ENCODE measurements at regions not wholly inside any gene's neighbourhood (a gene's known extent, or its start where the extent isn't known, plus 50 kb on each side); places are given as distances from the start of the nearest gene placed in this dataset.

DNA sequence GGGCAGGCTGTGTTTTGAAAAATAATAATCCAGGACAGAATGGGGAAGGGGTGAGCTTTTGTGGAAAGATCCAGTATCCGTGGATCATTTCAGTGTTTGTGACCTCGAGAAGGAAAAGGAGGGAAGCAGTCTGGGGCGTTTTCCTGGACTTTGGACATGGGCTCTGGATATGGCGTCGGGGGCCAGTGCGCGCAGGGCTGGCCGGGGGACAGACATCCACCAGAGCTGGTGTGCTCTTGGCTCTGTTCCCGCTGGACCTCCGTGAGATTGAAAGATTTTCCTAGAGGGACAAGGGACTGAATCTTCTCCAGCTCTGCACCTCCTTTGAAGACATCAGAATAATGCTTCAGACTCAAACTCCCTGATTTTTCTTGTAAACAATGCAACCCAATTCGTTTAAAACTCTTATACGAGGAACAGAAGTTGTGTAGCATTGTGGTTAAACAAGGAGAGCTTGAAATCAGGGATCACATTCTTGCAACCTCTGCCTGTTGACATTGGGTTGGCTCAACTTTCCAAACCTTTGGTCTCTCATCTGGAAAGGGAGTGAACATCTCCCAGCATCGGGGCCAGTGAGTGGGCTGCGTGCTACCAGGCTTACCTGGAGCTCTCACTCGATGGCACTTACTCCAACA is 75.9 kb downstream of the C16orf95 start:
- TF ChIP-seq SIN3A (IDR thresholded peaks at IDR 0.05; ENCODE audit: borderline replicate concordance, insufficient read depth, low read length) (no peak), POLR2AphosphoS5 (IDR thresholded peaks at IDR 0.05; ENCODE audit: low read depth, low read length) (no peak), FOXP2 (optimal IDR thresholded peaks at IDR 0.05; ENCODE audit: borderline replicate concordance, extremely low read depth, extremely low read length, insufficient read depth) (no peak), TAF1 (IDR thresholded peaks at IDR 0.05; ENCODE audit: borderline replicate concordance, insufficient read depth, low read length) (no peak)
- TF ChIP-seq, protein P1, sequence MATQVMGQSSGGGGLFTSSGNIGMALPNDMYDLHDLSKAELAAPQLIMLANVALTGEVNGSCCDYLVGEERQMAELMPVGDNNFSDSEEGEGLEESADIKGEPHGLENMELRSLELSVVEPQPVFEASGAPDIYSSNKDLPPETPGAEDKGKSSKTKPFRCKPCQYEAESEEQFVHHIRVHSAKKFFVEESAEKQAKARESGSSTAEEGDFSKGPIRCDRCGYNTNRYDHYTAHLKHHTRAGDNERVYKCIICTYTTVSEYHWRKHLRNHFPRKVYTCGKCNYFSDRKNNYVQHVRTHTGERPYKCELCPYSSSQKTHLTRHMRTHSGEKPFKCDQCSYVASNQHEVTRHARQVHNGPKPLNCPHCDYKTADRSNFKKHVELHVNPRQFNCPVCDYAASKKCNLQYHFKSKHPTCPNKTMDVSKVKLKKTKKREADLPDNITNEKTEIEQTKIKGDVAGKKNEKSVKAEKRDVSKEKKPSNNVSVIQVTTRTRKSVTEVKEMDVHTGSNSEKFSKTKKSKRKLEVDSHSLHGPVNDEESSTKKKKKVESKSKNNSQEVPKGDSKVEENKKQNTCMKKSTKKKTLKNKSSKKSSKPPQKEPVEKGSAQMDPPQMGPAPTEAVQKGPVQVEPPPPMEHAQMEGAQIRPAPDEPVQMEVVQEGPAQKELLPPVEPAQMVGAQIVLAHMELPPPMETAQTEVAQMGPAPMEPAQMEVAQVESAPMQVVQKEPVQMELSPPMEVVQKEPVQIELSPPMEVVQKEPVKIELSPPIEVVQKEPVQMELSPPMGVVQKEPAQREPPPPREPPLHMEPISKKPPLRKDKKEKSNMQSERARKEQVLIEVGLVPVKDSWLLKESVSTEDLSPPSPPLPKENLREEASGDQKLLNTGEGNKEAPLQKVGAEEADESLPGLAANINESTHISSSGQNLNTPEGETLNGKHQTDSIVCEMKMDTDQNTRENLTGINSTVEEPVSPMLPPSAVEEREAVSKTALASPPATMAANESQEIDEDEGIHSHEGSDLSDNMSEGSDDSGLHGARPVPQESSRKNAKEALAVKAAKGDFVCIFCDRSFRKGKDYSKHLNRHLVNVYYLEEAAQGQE (IDR thresholded peaks at IDR 0.05; ENCODE audit: insufficient read depth in 1 of 2, low read depth in 2 of 2, low read length in 2 of 2) = no peak

GRCh38 chr16:87243478-87243877 is 73.7 kb downstream of the C16orf95 start:
- TF ChIP-seq TAF1 (IDR thresholded peaks at IDR 0.05; ENCODE audit: borderline replicate concordance, insufficient read depth, low read length) (no peak), FOXP2 (optimal IDR thresholded peaks at IDR 0.05; ENCODE audit: borderline replicate concordance, extremely low read depth, extremely low read length, insufficient read depth) (no peak), SIN3A (IDR thresholded peaks at IDR 0.05; ENCODE audit: borderline replicate concordance, insufficient read depth, low read length) (no peak), POLR2AphosphoS5 (IDR thresholded peaks at IDR 0.05; ENCODE audit: low read depth, low read length) (no peak)
- TF ChIP-seq, protein P1 (IDR thresholded peaks at IDR 0.05; ENCODE audit: insufficient read depth in 1 of 2, low read depth in 2 of 2, low read length in 2 of 2) = no peak

DNA sequence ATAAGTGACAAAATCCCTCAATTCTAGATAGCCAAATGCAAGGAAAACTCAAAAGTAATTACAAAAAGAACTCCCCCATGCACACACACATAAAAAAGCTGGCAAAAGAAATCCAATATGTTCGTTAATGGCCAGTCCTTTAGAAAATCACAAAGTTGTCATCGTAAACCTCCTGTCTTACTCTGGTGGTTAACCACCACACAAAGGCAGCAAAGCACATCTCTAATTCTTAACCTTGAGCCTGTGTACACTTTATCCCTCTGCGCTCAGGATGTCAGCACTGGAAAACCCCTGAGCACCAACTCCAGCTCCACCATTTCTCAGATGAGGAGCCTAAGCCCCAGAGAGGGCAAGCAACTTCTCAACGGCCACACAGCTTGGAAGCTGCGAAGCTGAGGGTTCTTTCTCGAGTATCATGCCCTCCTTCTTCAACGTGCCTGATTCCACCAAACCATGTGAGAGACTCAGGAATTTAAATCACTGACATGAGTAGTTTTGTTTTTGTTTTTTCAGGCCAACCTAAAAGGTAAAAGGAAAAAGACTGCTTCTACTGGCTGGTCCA is 72.5 kb downstream of the C16orf95 start:
- TF ChIP-seq POLR2AphosphoS5 (IDR thresholded peaks at IDR 0.05; ENCODE audit: low read depth, low read length) = no peak
- TF ChIP-seq, protein P1 (IDR thresholded peaks at IDR 0.05; ENCODE audit: insufficient read depth in 1 of 2, low read depth in 2 of 2, low read length in 2 of 2) = no peak
- no peak for TF ChIP-seq FOXP2 (optimal IDR thresholded peaks at IDR 0.05; ENCODE audit: borderline replicate concordance, extremely low read depth, extremely low read length, insufficient read depth)
- no peak for TF ChIP-seq SIN3A (IDR thresholded peaks at IDR 0.05; ENCODE audit: borderline replicate concordance, insufficient read depth, low read length)
- TF ChIP-seq TAF1 (IDR thresholded peaks at IDR 0.05; ENCODE audit: borderline replicate concordance, insufficient read depth, low read length) = no peak

GRCh38 chr16:87245511-87245910 is 71.7 kb downstream of the C16orf95 start:
- TF ChIP-seq POLR2AphosphoS5 (IDR thresholded peaks at IDR 0.05; ENCODE audit: low read depth, low read length) (no peak), SIN3A (IDR thresholded peaks at IDR 0.05; ENCODE audit: borderline replicate concordance, insufficient read depth, low read length) (no peak), FOXP2 (optimal IDR thresholded peaks at IDR 0.05; ENCODE audit: borderline replicate concordance, extremely low read depth, extremely low read length, insufficient read depth) (no peak)
- TF ChIP-seq, protein P1 (IDR thresholded peaks at IDR 0.05; ENCODE audit: insufficient read depth in 1 of 2, low read depth in 2 of 2, low read length in 2 of 2) = no peak
